ENCODE measurements at regions not wholly inside any gene's neighbourhood (a gene's known extent, or its start where the extent isn't known, plus 50 kb on each side); places are given as distances from the start of the nearest gene placed in this dataset.

GRCh38 chr4:113834298-113834697, 72.8 kb upstream of the CAMK2D start (continued):
- TF ChIP-seq CTCF (IDR thresholded peaks at IDR 0.05; ENCODE audit: control extremely low read depth in 1 of 3, insufficient read depth in 1 of 3, low read depth in 1 of 3, low read length in 3 of 3) (no peak), RNF2 (IDR thresholded peaks at IDR 0.05; ENCODE audit: borderline replicate concordance, low read depth, low read length, missing control alignments, poor library complexity, severe bottlenecking) (no peak), EZH2 (IDR thresholded peaks at IDR 0.05; ENCODE audit: low read depth, low read length, severe bottlenecking) (no peak), SAP30 (IDR thresholded peaks at IDR 0.05; ENCODE audit: insufficient read depth, insufficient replicate concordance, low read length) (no peak), CHD1 (IDR thresholded peaks at IDR 0.05; ENCODE audit: low read depth, low read length) (no peak)

Measured in H1 (cell line).